Jurkat, Clone E6-1 (cell line): ENCODE measurements at regions not wholly inside any gene's neighbourhood (a gene's known extent, or its start where the extent isn't known, plus 50 kb on each side); places are given as distances from the start of the nearest gene placed in this dataset.
"Not testable (repeated sequence)": the region's sequence is repeated elsewhere in the genome, so short reads cannot be mapped to it uniquely, and the experiment has no call there.

Experiments
- DNase-seq: peaks from one replicate; pipeline ENCODE4 v3.0.0-alpha.2; 2011; ENCODE audit warnings: low read depth, low spot score
- H3K4me3 ChIP-seq: 2 replicates; pipeline ENCODE4 v1.5.1; 2011; ENCODE audit warnings: mild to moderate bottlenecking, low read length, control low read depth, moderate library complexity

GRCh38 chr7:8809320-8809719, 375.9 kb downstream of the NXPH1 start:
- no peak for DNase-seq
- H3K4me3 ChIP-seq, result no peak overlapping the region

DNA sequence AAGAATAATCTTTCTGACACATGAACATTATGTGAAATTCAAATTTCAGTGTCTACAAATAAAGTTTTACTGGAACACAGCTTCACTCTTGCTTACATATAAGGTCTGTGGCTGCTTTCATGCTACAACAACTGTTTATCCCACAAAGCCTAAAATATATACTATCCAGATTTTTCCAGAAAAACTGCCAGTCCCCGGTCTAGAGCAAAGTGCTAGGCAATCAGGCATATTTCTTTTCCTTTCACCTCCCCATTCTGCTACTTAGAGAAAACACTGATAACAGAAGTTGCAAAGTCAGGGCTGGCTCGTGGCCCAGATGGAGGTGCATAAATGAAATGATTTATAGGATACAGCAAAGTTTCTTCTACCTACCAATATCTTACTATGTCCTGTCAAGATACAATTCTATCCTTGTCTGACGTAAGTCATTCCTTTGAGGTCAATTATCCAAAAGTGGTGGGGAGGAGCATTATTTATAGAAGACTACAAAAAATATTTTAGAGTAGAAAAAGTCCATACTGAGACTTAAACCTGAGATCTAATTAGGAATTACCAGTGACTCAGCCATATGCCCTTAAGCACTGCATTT, 384.1 kb downstream of the NXPH1 start:
- no peak for DNase-seq
- no peak overlapping the region for H3K4me3 ChIP-seq

GRCh38 chr7:8818406-8818805, 385.0 kb downstream of the NXPH1 start:
- DNase-seq, result no peak
- H3K4me3 ChIP-seq, result no peak overlapping the region

GRCh38 chr7:8822595-8822994, 389.2 kb downstream of the NXPH1 start:
- DNase-seq, result no peak
- H3K4me3 ChIP-seq, result no peak overlapping the region

- no peak for DNase-seq
These were observed 390.1 kb downstream of the NXPH1 start for GRCh38 chr7:8823486-8823885.

GRCh38 chr7:8827329-8827728, 393.9 kb downstream of the NXPH1 start:
- DNase-seq, result no peak
- no peak overlapping the region for H3K4me3 ChIP-seq

More at GRCh38 chr7:8823486-8823885, 390.1 kb downstream of the NXPH1 start:
- no peak overlapping the region for H3K4me3 ChIP-seq

DNA sequence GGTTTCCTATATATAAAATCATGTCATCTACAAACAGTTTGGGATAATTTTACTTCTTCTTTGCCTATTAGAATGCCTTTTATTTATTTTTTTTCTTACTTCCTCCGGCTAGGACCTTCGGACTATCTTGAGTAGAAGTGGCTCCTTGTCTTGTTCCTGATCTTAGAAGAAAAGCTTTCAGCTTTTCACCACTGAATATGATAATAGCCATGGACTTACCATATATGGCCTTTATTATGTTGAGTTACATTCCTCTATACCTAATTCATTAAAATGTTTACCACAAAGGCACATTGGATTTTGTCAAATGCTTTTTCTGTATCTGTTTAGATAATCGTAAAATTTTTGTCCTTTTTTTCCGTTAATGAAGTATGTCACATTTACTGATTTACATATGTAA, 395.7 kb downstream of the NXPH1 start:
- DNase-seq, result no peak
- H3K4me3 ChIP-seq, result no peak overlapping the region

DNA sequence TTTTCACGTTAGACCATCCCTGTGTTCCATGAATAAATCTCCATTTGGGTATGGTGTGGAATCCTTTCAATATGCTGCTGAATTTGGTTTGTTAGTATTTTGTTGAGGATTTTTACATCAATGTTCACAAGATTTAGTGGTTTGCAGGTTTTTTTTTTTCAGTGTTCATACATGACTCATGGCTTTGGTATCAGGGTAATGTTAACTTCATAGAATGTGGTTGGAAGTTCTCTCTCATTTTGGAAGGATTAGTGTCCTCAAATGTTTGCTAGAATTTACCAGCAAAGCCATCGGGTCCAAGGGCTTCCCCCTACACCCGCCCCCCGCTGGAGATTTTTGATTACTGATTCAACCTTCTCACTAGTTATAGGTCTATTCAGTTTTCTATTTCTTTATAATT, 398.0 kb downstream of the NXPH1 start:
- no peak for DNase-seq

GRCh38 chr7:8833355-8833754, 399.9 kb downstream of the NXPH1 start:
- no peak for DNase-seq
- no peak overlapping the region for H3K4me3 ChIP-seq

More for the DNA sequence above, 398.0 kb downstream of the NXPH1 start:
- no peak overlapping the region for H3K4me3 ChIP-seq

DNA sequence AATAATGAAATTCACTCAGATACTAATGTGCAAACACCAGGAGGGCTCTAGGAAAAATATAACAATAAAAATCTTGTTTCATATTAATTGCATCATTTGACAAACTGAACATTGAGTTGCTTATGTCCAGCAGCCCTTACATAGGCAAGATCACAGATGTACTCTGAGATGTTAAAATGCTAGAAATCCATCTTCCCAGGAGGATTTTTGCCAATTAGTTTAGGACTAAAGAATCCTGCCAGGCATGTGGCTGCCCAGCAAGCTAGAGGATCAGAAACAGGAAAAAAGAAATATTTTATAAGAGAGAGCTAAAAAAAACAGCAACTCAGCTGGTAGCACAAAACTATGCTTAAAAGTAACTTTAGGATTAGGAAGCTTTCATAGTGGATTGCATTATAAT, 407.8 kb downstream of the NXPH1 start:
- no peak for DNase-seq
- no peak overlapping the region for H3K4me3 ChIP-seq

- no peak for DNase-seq
- no peak overlapping the region for H3K4me3 ChIP-seq
These were observed 438.3 kb downstream of the NXPH1 start for GRCh38 chr7:8871716-8872115.

GRCh38 chr7:8881916-8882315, 448.5 kb downstream of the NXPH1 start:
- DNase-seq, result no peak

DNA sequence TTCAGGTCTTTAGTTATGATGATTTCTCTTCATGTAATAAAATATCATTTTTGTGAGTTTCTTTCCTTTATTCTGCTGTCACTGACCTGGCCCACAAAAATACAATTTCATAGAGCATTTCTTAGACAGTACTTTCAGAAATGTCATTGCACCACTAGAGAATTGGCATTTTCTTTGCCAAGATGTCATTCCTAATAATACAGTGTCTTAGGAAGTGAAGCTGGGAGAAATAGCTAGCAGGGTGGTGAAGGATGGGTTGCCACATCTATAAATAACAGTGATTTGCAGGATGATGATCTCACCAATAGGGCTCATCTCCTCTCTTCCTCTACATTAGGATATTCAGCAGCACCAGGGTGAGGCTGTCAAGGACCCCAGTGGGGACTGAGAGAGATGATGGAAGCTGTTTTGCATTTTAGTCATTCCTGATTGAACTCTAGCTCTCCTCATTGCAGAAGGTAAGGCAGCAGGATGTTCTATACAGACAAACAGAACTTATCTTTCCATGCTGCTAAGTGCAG, 452.1 kb downstream of the NXPH1 start:
- DNase-seq, result no peak
- no peak overlapping the region for H3K4me3 ChIP-seq

More at GRCh38 chr7:8881916-8882315, 448.5 kb downstream of the NXPH1 start:
- no peak overlapping the region for H3K4me3 ChIP-seq

DNA sequence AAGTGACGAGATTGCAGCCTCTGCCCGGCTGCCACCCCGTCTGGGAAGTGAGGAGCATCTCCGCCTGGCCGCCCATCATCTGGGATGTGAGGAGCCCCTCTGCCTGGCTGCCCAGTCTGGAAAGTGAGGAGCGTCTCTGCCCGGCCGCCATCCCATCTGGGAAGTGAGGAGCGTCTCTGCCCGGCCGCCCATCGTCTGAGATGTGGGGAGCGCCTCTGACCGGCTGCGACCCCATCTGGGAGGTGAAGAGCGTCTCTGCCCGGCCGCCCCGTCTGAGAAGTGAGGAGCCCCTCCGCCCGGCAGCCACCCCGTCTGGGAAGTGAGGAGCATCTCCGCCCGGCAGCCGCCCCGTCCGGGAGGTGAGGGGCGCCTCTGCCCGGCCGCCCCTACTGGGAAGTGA, 456.9 kb downstream of the NXPH1 start:
- not testable (repeated sequence) for H3K4me3 ChIP-seq, DNase-seq

- no peak overlapping the region for H3K4me3 ChIP-seq
- no peak for DNase-seq
These were observed 460.4 kb downstream of the NXPH1 start for GRCh38 chr7:8893775-8894174.

GRCh38 chr7:8906396-8907075, 473.1 kb downstream of the NXPH1 start:
- DNase-seq, result no peak
- H3K4me3 ChIP-seq, result no peak overlapping the region

GRCh38 chr7:8908889-8909288, 475.5 kb downstream of the NXPH1 start:
- no peak overlapping the region for H3K4me3 ChIP-seq
- no peak for DNase-seq

- H3K4me3 ChIP-seq, result no peak overlapping the region
- no peak for DNase-seq
These were observed 480.3 kb downstream of the NXPH1 start for GRCh38 chr7:8913682-8914081.

DNA sequence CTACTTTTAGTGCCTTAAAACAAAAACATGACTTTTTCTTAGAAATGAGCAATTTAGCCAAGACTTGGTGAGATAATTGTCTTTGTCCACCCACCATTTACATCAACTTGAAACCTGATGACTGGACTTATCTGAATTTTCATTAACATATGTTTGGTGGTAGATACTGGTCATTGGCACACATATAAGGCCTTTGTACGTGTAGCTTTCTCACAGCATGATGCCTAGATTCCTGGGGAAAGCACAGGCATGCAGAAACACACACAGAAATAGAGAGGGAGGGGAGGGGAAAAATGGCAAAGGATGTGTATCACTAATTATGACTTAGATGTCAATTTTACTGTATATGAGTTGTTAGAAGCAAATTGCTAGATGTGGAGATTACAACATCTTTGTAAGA, 488.4 kb downstream of the NXPH1 start:
- DNase-seq, result no peak
- no peak overlapping the region for H3K4me3 ChIP-seq

GRCh38 chr7:8922726-8923125, 489.3 kb downstream of the NXPH1 start:
- no peak for DNase-seq
- H3K4me3 ChIP-seq, result no peak overlapping the region
